ENCODE measurements at regions not wholly inside any gene's neighbourhood (a gene's known extent, or its start where the extent isn't known, plus 50 kb on each side); places are given as distances from the start of the nearest gene placed in this dataset.

DNA sequence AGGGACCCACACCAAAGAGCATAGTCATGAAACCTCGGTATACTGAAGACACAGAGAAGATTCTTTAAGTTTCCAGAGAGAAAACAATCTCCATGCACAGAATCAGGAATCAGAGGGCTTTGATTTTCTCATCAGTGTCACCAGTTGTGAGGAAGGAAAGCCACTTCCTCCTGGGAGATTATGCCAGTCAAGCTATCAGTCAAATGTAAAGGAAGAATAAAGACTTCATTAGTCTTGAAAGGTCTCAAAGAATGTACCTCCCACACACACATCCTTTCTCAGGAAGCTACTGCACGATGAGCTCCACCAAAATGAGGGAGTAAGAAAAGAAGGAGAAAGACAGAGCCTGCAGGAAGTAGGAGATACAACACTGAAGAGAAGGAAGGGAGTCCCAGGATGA, 486.3 kb downstream of the SHQ1 start:
- Histone ChIP-seq H4K20me1 (replicated peaks in 1 of 2; ENCODE audit: control insufficient read depth in 1 of 2, insufficient read depth in 2 of 2, low read length in 2 of 2) (no peaks in the 10 kb centered on the region), H2AK5ac (ENCODE audit: low read depth, low read length) (no peak overlapping the region), H3K27ac (ENCODE audit: low read depth, low read length) (no peak overlapping the region), H2BK5ac (ENCODE audit: low read depth, low read length) (no peak overlapping the region), H2AFZ (ENCODE audit: low read length) (no peak overlapping the region), H2BK120ac (replicated peaks; ENCODE audit: low read depth, low read length) (no peak overlapping the region), H3K9ac (replicated peaks in 1 of 4; ENCODE audit: extremely low read depth in 1 of 4, low read depth in 3 of 4, low read length in 3 of 4) (no peak overlapping the region), H3K36me3 (ENCODE audit: control insufficient read depth in 2 of 4, insufficient read depth in 4 of 4, low read length in 3 of 4) (no peaks in the 10 kb centered on the region), H3K79me1 (ENCODE audit: low read depth, low read length) (no peaks in the 10 kb centered on the region), H3K56ac (replicated peaks; ENCODE audit: insufficient read length, low read depth, low read length) (no peak overlapping the region), H3K23ac (ENCODE audit: insufficient read length) (no peak overlapping the region), H3K23me2 (ENCODE audit: low read depth, low read length) (no peaks in the 10 kb centered on the region), H3K4me3 (ENCODE audit: extremely low read depth in 1 of 4, insufficient read depth in 2 of 4, low read depth in 3 of 4, low read length in 4 of 4) (no peak overlapping the region), H2BK15ac (ENCODE audit: low read length) (no peak overlapping the region), H3K14ac (ENCODE audit: insufficient read length) (no peak overlapping the region), H3K4me2 (ENCODE audit: insufficient read depth in 1 of 2, low read depth in 2 of 2, low read length in 2 of 2) (no peak overlapping the region), H3K18ac (ENCODE audit: extremely low read depth, low read length) (no peak overlapping the region), H3K4me1 (replicated peaks in 1 of 4; ENCODE audit: control insufficient read depth in 3 of 4, insufficient read depth in 4 of 4, low read length in 3 of 4) (no peaks in the 10 kb centered on the region), H4K91ac (replicated peaks; ENCODE audit: insufficient read length, low read length) (no peak overlapping the region), H3K27me3 (replicated peaks in 1 of 4; ENCODE audit: control insufficient read depth in 3 of 4, extremely low read depth in 1 of 4, insufficient read depth in 3 of 4, low read length in 3 of 4) (no peaks in the 10 kb centered on the region; a peak in 1 of 7 replicates), H3K79me2 (ENCODE audit: control insufficient read depth in 1 of 2, insufficient read depth in 2 of 2, low read length in 2 of 2) (no peaks in the 10 kb centered on the region), H4K8ac (ENCODE audit: extremely low read depth, insufficient read depth, low read length) (no peak overlapping the region), H4K5ac (ENCODE audit: insufficient read length, low read depth, low read length) (no peak overlapping the region), H3K4ac (replicated peaks; ENCODE audit: insufficient read length, low read depth, low read length) (no peak overlapping the region), H2BK12ac (ENCODE audit: low read depth, low read length) (no peak overlapping the region), H3K9me3 (ENCODE audit: insufficient read depth in 2 of 2, low read depth in 1 of 2, low read length in 1 of 2) (no peaks in the 10 kb centered on the region), H2BK20ac (ENCODE audit: low read length) (no peak overlapping the region)
- ChIA-PET CTCF (ENCODE audit: partially characterized antibody) (interaction anchor here (0.7 to 1.4 kb wide), 2 partner anchors 14 to 1920 kb away, joined by 3 to 5 read pairs; no protein-coding TSS in a partner anchor), POLR2A (ENCODE audit: partially characterized antibody) (interaction anchor here (1.2 kb wide), 1 partner anchor 13 kb away, joined by 4 read pairs; no protein-coding TSS in a partner anchor)
- DNase-seq (ENCODE audit: low read depth in 1 of 2, low spot score in 2 of 2) (no peak), FAIRE-seq (no peak)
- no peak for TF ChIP-seq RAD21 (IDR thresholded peaks at IDR 0.05 in 1 of 2, conservative IDR thresholded peaks at IDR 0.05 in 1 of 2; ENCODE audit: low read depth in 2 of 2, low read length in 2 of 2)
- TF ChIP-seq ZNF274 (IDR thresholded peaks at IDR 0.05; ENCODE audit: borderline replicate concordance, extremely low read depth, low read length): no peak
- TF ChIP-seq CBX8 (IDR thresholded peaks at IDR 0.05; ENCODE audit: borderline replicate concordance, low read depth, low read length): no peak
- TF ChIP-seq EP300 (IDR thresholded peaks at IDR 0.05; ENCODE audit: borderline replicate concordance in 1 of 2, low read depth in 2 of 2, low read length in 2 of 2): no peak
- TF ChIP-seq MAX (IDR thresholded peaks at IDR 0.05): no peak
- no peak for TF ChIP-seq ASH2L (IDR thresholded peaks at IDR 0.05; ENCODE audit: low read length)
- no peak for TF ChIP-seq SIX5 (IDR thresholded peaks at IDR 0.05; ENCODE audit: low read depth, low read length)
- no peak for TF ChIP-seq CREB1 (IDR thresholded peaks at IDR 0.05)
- no peak for TF ChIP-seq GABPA (IDR thresholded peaks at IDR 0.05; ENCODE audit: borderline replicate concordance, insufficient read depth, low read length)
- TF ChIP-seq KDM1A (IDR thresholded peaks at IDR 0.05; ENCODE audit: borderline replicate concordance, low read length): no peak
- no peak for TF ChIP-seq HDAC2 (IDR thresholded peaks at IDR 0.05; ENCODE audit: borderline replicate concordance in 1 of 2, low read depth in 2 of 2, low read length in 2 of 2)
- TF ChIP-seq POU5F1 (IDR thresholded peaks at IDR 0.05; ENCODE audit: low read depth, low read length): no peak
- WGBS, 2 experiments (ENCODE audit: extremely low coverage in 1 of 2, insufficient coverage in 1 of 2, insufficient read length in 1 of 2, insufficient replicate concordance in 2 of 2, low coverage in 1 of 2, low lambda C conversion rate in 2 of 2, missing lambda C conversion rate in 1 of 2): 89% methylated on average over 2 of the region's 2 CpGs; no CpG with 5 or more reads in 1 of the 2 experiments

Measured in H1 (cell line).